ENCODE measurements at regions not wholly inside any gene's neighbourhood (a gene's known extent, or its start where the extent isn't known, plus 50 kb on each side); places are given as distances from the start of the nearest gene placed in this dataset.
A peak's percentile ranks its signal among the peaks of the same experiment; 100 is the strongest.

DNA sequence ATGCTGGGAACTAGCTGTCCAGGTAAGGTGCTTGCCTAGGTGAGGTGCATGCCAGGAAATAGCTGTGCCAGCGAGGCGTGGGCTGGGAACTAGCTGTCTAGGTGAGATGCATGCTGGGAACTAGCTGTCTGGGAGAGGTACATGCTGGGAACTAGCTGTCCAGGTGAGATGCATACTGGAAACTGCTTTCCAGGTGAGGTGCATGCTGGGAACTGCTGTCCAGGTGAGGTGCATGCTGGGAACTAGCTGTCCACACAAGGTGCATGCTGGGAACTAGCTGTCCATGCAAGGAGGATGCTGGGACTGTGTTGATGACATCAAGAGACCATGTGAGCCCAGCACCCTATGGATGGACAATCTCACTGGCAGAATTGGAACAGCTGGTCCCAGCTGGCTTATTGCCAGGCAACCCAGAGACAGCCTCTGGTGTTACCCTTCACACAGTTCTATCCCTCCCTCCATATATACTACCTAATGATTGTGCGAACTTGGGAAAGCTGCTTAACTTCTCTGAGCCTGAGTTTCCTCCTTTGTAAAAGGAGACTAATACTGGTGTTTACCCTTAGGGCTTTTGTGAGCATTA is 479.9 kb upstream of the RBFOX1 start:
- Histone ChIP-seq H3K27ac (ENCODE audit: low read length) (no peak overlapping the region), H3K27me3 (ENCODE audit: control insufficient read depth, insufficient read depth, low read length) (no peaks in the 10 kb centered on the region), H3K9me3 (replicated peaks; ENCODE audit: control insufficient read depth, low read depth, low read length) (no peaks in the 10 kb centered on the region), H3K4me1 (ENCODE audit: control insufficient read depth, insufficient read depth, low read length) (no peaks in the 10 kb centered on the region), H3K36me3 (ENCODE audit: control insufficient read depth, insufficient read depth, low read length) (no peaks in the 10 kb centered on the region), H3K4me3 (ENCODE audit: low read length) (no peak overlapping the region)
- DNase-seq: no peak
- 91% methylated on average over 2 of the region's 3 CpGs for whole genome bisulfite sequencing (ENCODE audit: insufficient coverage)

DNA sequence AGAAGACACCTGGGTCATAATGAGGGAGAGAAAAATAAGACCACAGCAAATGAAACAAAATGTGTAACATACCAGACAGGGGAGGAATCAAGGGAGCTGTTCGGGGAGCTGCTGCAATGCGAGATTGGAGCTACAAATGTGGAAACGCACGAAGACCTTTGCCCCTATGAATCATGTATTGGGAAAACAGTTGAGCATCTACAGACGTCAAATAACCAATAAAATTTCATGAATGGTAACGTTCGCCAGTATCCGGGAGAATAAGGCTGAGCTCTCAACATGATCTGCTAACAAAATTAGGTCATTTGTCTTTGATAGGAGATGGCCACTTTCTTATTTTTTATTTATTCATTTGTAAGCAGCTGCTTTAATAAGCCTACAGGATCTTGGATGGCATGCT is 486.2 kb upstream of the RBFOX1 start:
- no peaks in the 10 kb centered on the region for H3K36me3 ChIP-seq (ENCODE audit: control insufficient read depth, insufficient read depth, low read length)
- H3K9me3 ChIP-seq (replicated peaks; ENCODE audit: control insufficient read depth, low read depth, low read length): no peaks in the 10 kb centered on the region
- WGBS (ENCODE audit: insufficient coverage): 40% methylated on average over 3 of the region's 8 CpGs
- H3K27ac ChIP-seq (ENCODE audit: low read length): no peak overlapping the region
- H3K27me3 ChIP-seq (ENCODE audit: control insufficient read depth, insufficient read depth, low read length): no peaks in the 10 kb centered on the region
- no peak overlapping the region for H3K4me3 ChIP-seq (ENCODE audit: low read length)
- DNase-seq: no peak
- no peaks in the 10 kb centered on the region for H3K4me1 ChIP-seq (ENCODE audit: control insufficient read depth, insufficient read depth, low read length)

GRCh38 chr16:6841392-6841791 is 491.3 kb upstream of the RBFOX1 start:
- H3K4me1 ChIP-seq (ENCODE audit: control insufficient read depth, insufficient read depth, low read length): no peaks in the 10 kb centered on the region
- H3K9me3 ChIP-seq (replicated peaks; ENCODE audit: control insufficient read depth, low read depth, low read length): no peaks in the 10 kb centered on the region
- no peaks in the 10 kb centered on the region for H3K27me3 ChIP-seq (ENCODE audit: control insufficient read depth, insufficient read depth, low read length)
- H3K36me3 ChIP-seq (ENCODE audit: control insufficient read depth, insufficient read depth, low read length): no peaks in the 10 kb centered on the region
- no peak overlapping the region for H3K4me3 ChIP-seq (ENCODE audit: low read length)
- H3K27ac ChIP-seq (ENCODE audit: low read length): no peak overlapping the region
- DNase-seq: no peak
- WGBS (ENCODE audit: insufficient coverage): no CpG with 5 or more reads among the region's 6 CpGs

- no peaks in the 10 kb centered on the region for H3K9me3 ChIP-seq (replicated peaks; ENCODE audit: control insufficient read depth, low read depth, low read length)
- WGBS (ENCODE audit: insufficient coverage): 83% methylated on average over 1 of the region's 2 CpGs
- no peak overlapping the region for H3K4me3 ChIP-seq (ENCODE audit: low read length)
Observed at GRCh38 chr16:6837722-6838121, 494.9 kb upstream of the RBFOX1 start.

DNA sequence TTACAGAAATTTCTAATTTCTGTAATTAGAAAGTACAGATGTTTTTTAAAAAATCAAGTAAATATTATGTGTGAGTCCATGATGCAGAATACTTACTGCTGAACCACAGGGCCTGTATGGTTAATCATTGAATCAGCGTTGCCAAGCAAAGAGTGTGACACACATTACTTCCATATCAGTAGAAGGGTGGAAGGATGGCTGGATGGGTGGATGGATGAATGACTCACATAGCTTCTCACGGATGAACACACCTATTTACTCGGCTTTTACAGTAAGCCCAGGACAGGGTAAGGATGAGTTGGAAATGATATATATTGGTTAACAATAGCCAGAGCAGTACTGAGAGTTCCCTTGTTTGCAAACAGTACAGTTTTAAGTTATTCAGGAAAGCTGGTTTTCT is 495.9 kb upstream of the RBFOX1 start:
- Histone ChIP-seq H3K36me3 (ENCODE audit: control insufficient read depth, insufficient read depth, low read length) (no peaks in the 10 kb centered on the region), H3K4me3 (ENCODE audit: low read length) (no peak overlapping the region), H3K9me3 (replicated peaks; ENCODE audit: control insufficient read depth, low read depth, low read length) (no peaks in the 10 kb centered on the region), H3K4me1 (ENCODE audit: control insufficient read depth, insufficient read depth, low read length) (no peaks in the 10 kb centered on the region), H3K27me3 (ENCODE audit: control insufficient read depth, insufficient read depth, low read length) (no peaks in the 10 kb centered on the region), H3K27ac (ENCODE audit: low read length) (no peak overlapping the region)
- DNase-seq: no peak
- WGBS (ENCODE audit: insufficient coverage): 100% methylated on average over 2 of the region's 3 CpGs

More at GRCh38 chr16:6837722-6838121, 494.9 kb upstream of the RBFOX1 start:
- Histone ChIP-seq H3K27ac (ENCODE audit: low read length) (no peak overlapping the region), H3K36me3 (ENCODE audit: control insufficient read depth, insufficient read depth, low read length) (no peaks in the 10 kb centered on the region), H3K4me1 (ENCODE audit: control insufficient read depth, insufficient read depth, low read length) (no peaks in the 10 kb centered on the region), H3K27me3 (ENCODE audit: control insufficient read depth, insufficient read depth, low read length) (no peaks in the 10 kb centered on the region)
- no peak for DNase-seq

- H3K36me3 ChIP-seq (ENCODE audit: control insufficient read depth, insufficient read depth, low read length): no peaks in the 10 kb centered on the region
- 93% methylated on average over 3 of the region's 5 CpGs for WGBS (ENCODE audit: insufficient coverage)
- H3K27ac ChIP-seq (ENCODE audit: low read length): no peak overlapping the region
- H3K9me3 ChIP-seq (replicated peaks; ENCODE audit: control insufficient read depth, low read depth, low read length): no peaks in the 10 kb centered on the region
- DNase-seq: no peak
- no peaks in the 10 kb centered on the region for H3K4me1 ChIP-seq (ENCODE audit: control insufficient read depth, insufficient read depth, low read length)
- no peaks in the 10 kb centered on the region for H3K27me3 ChIP-seq (ENCODE audit: control insufficient read depth, insufficient read depth, low read length)
- no peak overlapping the region for H3K4me3 ChIP-seq (ENCODE audit: low read length)
Observed at GRCh38 chr16:6835941-6836340, 496.7 kb upstream of the RBFOX1 start.

- Histone ChIP-seq H3K4me3 (ENCODE audit: low read length) (no peak overlapping the region), H3K27me3 (ENCODE audit: control insufficient read depth, insufficient read depth, low read length) (no peaks in the 10 kb centered on the region), H3K36me3 (ENCODE audit: control insufficient read depth, insufficient read depth, low read length) (no peaks in the 10 kb centered on the region), H3K4me1 (ENCODE audit: control insufficient read depth, insufficient read depth, low read length) (no peaks in the 10 kb centered on the region), H3K9me3 (replicated peaks; ENCODE audit: control insufficient read depth, low read depth, low read length) (no peaks in the 10 kb centered on the region), H3K27ac (ENCODE audit: low read length) (no peak overlapping the region)
- no peak for DNase-seq
- 100% methylated on average over 1 of the region's 2 CpGs for WGBS (ENCODE audit: insufficient coverage)
Observed at GRCh38 chr16:6835516-6835915, 497.1 kb upstream of the RBFOX1 start.

GRCh38 chr16:6828690-6829089 is 504.0 kb upstream of the RBFOX1 start:
- no peak overlapping the region for H3K27ac ChIP-seq (ENCODE audit: low read length)
- no peak for DNase-seq
- 83% methylated on average over 1 of the region's 7 CpGs for WGBS (ENCODE audit: insufficient coverage)
- no peaks in the 10 kb centered on the region for H3K4me1 ChIP-seq (ENCODE audit: control insufficient read depth, insufficient read depth, low read length)
- no peaks in the 10 kb centered on the region for H3K27me3 ChIP-seq (ENCODE audit: control insufficient read depth, insufficient read depth, low read length)
- no peaks in the 10 kb centered on the region for H3K9me3 ChIP-seq (replicated peaks; ENCODE audit: control insufficient read depth, low read depth, low read length)
- no peak overlapping the region for H3K4me3 ChIP-seq (ENCODE audit: low read length)
- no peaks in the 10 kb centered on the region for H3K36me3 ChIP-seq (ENCODE audit: control insufficient read depth, insufficient read depth, low read length)

GRCh38 chr16:6827931-6828330 is 504.7 kb upstream of the RBFOX1 start:
- 57% methylated on average over 1 of the region's 1 CpG for WGBS (ENCODE audit: insufficient coverage)

DNA sequence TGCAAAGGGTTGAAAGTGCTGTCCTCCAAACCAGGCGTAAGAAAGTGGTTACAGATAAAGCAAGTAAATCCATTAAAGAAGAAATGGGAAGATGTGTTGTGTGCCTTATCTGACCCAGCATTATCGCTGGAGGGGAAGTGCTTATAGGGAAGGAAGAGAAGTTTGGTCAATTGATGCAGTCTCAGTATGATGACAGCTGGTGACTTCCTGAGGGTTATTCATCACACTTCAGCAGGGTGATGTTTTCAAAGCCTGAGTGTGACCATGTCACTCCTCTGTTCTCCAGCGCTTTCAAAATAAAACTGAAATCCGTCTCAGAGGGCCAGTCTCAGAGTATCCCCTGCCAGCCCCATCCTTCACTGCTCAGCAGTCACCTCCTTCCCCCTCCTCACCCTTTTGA is 505.4 kb upstream of the RBFOX1 start:
- WGBS (ENCODE audit: insufficient coverage): 41% methylated on average over 4 of the region's 4 CpGs
- Histone ChIP-seq H3K9me3 (replicated peaks; ENCODE audit: control insufficient read depth, low read depth, low read length) (no peaks in the 10 kb centered on the region), H3K36me3 (ENCODE audit: control insufficient read depth, insufficient read depth, low read length) (no peaks in the 10 kb centered on the region), H3K4me3 (ENCODE audit: low read length) (no peak overlapping the region), H3K4me1 (ENCODE audit: control insufficient read depth, insufficient read depth, low read length) (no peaks in the 10 kb centered on the region), H3K27me3 (ENCODE audit: control insufficient read depth, insufficient read depth, low read length) (no peaks in the 10 kb centered on the region), H3K27ac (ENCODE audit: low read length) (no peak overlapping the region)
- DNase-seq: peak; percentile 54

More at GRCh38 chr16:6827931-6828330, 504.7 kb upstream of the RBFOX1 start:
- no peak for DNase-seq
- H3K9me3 ChIP-seq (replicated peaks; ENCODE audit: control insufficient read depth, low read depth, low read length): no peaks in the 10 kb centered on the region
- no peaks in the 10 kb centered on the region for H3K27me3 ChIP-seq (ENCODE audit: control insufficient read depth, insufficient read depth, low read length)
- no peak overlapping the region for H3K27ac ChIP-seq (ENCODE audit: low read length)
- no peaks in the 10 kb centered on the region for H3K36me3 ChIP-seq (ENCODE audit: control insufficient read depth, insufficient read depth, low read length)
- H3K4me1 ChIP-seq (ENCODE audit: control insufficient read depth, insufficient read depth, low read length): no peaks in the 10 kb centered on the region
- no peak overlapping the region for H3K4me3 ChIP-seq (ENCODE audit: low read length)

DNA sequence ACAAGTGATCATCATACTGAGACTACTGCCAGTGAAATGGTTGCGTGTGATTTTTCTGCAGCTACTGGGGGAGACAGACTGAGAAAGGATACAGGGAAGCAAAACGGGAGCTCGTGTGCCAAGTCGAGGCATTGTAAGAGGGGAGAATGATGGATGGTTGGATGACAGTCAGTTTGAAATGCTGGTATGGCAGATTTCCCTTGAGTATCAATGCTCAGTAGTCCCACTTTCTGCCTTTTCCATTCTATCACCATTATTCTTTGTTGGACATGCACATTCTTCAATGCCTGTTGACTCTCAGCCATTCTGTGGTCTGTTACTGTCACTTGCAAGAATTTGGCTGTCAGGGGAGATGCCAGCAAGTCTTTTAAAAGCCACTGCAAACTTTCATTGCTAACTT is 510.6 kb upstream of the RBFOX1 start:
- Histone ChIP-seq H3K9me3 (replicated peaks; ENCODE audit: control insufficient read depth, low read depth, low read length) (no peaks in the 10 kb centered on the region), H3K27ac (ENCODE audit: low read length) (no peak overlapping the region), H3K27me3 (ENCODE audit: control insufficient read depth, insufficient read depth, low read length) (no peaks in the 10 kb centered on the region), H3K36me3 (ENCODE audit: control insufficient read depth, insufficient read depth, low read length) (no peaks in the 10 kb centered on the region), H3K4me1 (ENCODE audit: control insufficient read depth, insufficient read depth, low read length) (no peaks in the 10 kb centered on the region), H3K4me3 (ENCODE audit: low read length) (no peak overlapping the region)
- 81% methylated on average over 3 of the region's 4 CpGs for WGBS (ENCODE audit: insufficient coverage)
- no peak for DNase-seq
